Caco-2 (cell line): ENCODE measurements at regions not wholly inside any gene's neighbourhood (a gene's known extent, or its start where the extent isn't known, plus 50 kb on each side); places are given as distances from the start of the nearest gene placed in this dataset.

Source experiments
- BruUV-seq: library from RNA; stranded (reverse); fragments of 400-500 nt; replicated peaks from 2 replicates; lab custom pipeline; 2021; lab: Mats Ljungman, UMichigan
- CTCF ChIA-PET: fragments of 300-600 bp; sonication (Branson Sonifier 250); formaldehyde crosslinking; loops from one replicate; lab custom pipeline; 2022; ENCODE audit warnings: antibody characterized with exemption; lab: Charles Lee
- POLR2A ChIA-PET: fragments of 300-600 bp; sonication (Branson Sonifier 250); formaldehyde crosslinking; loops from one replicate; lab custom pipeline; 2022; ENCODE audit warnings: antibody characterized with exemption; lab: Charles Lee
- DNase-seq, 2 experiments: peaks; one replicate each; pipeline versions ENCODE4 v3.0.0 to v3.0.0-alpha.2; 2020 to 2022
- H3K27me3 ChIP-seq: replicated peaks from 2 replicates; pipeline ENCODE4 v1.6.0; 2011; ENCODE audit warnings: low read length; ENCODE audit not compliant: control insufficient read depth, insufficient read depth
- H3K36me3 ChIP-seq: 2 replicates; pipeline ENCODE4 v1.5.1; 2011; ENCODE audit warnings: low read length; ENCODE audit not compliant: control insufficient read depth, insufficient read depth
- H3K4me1 ChIP-seq: fragments of 250-450 bp; sonication (Bioruptor Pico); 2 replicates; pipeline ENCODE4 v1.5.1; 2020; ENCODE audit warnings: mild to moderate bottlenecking
- H3K4me3 ChIP-seq: 2 replicates; pipeline ENCODE4 v1.5.1; 2011; ENCODE audit warnings: low read depth, mild to moderate bottlenecking, control low read depth, low read length
- H3K9me3 ChIP-seq: fragments of 250-450 bp; sonication (Bioruptor Pico); 2 replicates; pipeline ENCODE4 v1.5.1; 2020; ENCODE audit warnings: mild to moderate bottlenecking, moderate library complexity
- H3K27ac Mint-ChIP-seq: one replicate; pipeline ENCODE4 v1.8.0; 2022; ENCODE audit warnings: mixed read lengths; ENCODE audit not compliant: unreplicated experiment
- H3K27me3 Mint-ChIP-seq: one replicate; pipeline ENCODE4 v1.8.0; 2022; ENCODE audit warnings: mixed read lengths; ENCODE audit not compliant: insufficient read depth, unreplicated experiment
- H3K36me3 Mint-ChIP-seq: one replicate; pipeline ENCODE4 v1.8.0; 2022; ENCODE audit warnings: mild to moderate bottlenecking, mixed read lengths; ENCODE audit not compliant: insufficient read depth, unreplicated experiment
- H3K4me1 Mint-ChIP-seq: one replicate; pipeline ENCODE4 v1.8.0; 2022; ENCODE audit warnings: low read depth, mixed read lengths; ENCODE audit not compliant: unreplicated experiment
- H3K4me3 Mint-ChIP-seq: one replicate; pipeline ENCODE4 v1.8.0; 2022; ENCODE audit warnings: mild to moderate bottlenecking, moderate library complexity, mixed read lengths; ENCODE audit not compliant: unreplicated experiment
- H3K9me3 Mint-ChIP-seq: one replicate; pipeline ENCODE4 v1.8.0; 2022; ENCODE audit warnings: mixed read lengths; ENCODE audit not compliant: unreplicated experiment
- CTCF ChIP-seq, 2 experiments: fragments of 200-600 bp in 1 of 2; IDR thresholded peaks; 1 replicate in 1 of 2; 2 replicates in 1 of 2; pipeline versions ENCODE4 v1.5.1 to v1.8.0; 2011 to 2022; ENCODE audit warnings: antibody characterized with exemption in 1 of 2, control low read depth in 1 of 2, inconsistent platforms in 1 of 2, low read depth in 1 of 2, low read length in 1 of 2, mild to moderate bottlenecking in 1 of 2, moderate library complexity in 1 of 2; ENCODE audit not compliant: insufficient read depth in 1 of 2, severe bottlenecking in 1 of 2, unreplicated experiment in 1 of 2
- intact Hi-C: fragments of 100-400 bp; cut with micrococcal nuclease; formaldehyde crosslinking; loops from one replicate; pipeline ENCODE4 v1.10.0; 2022; ENCODE audit not compliant: unreplicated experiment

GRCh38 chr15:47933865-47934264 is 186.9 kb upstream of the SLC24A5 start:
- DNase-seq = no peak
- Mint-ChIP-seq H3K4me3 (no peak overlapping the region), H3K4me1 (no peaks in the 10 kb centered on the region), H3K36me3 (no peaks in the 10 kb centered on the region), H3K27me3 (peaks cover 14% of the 10 kb centered on the region), H3K27ac (no peak overlapping the region), H3K9me3 (no peaks in the 10 kb centered on the region)
- H3K4me1 ChIP-seq = no peaks in the 10 kb centered on the region
- H3K27me3 ChIP-seq = no peaks in the 10 kb centered on the region
- no peak for TF ChIP-seq CTCF (IDR thresholded peaks at IDR 0.05; ENCODE audit: insufficient read depth in 1 of 2, low read depth in 1 of 2, low read length in 1 of 2, severe bottlenecking in 1 of 2, unreplicated experiment in 1 of 2)
- POLR2A ChIA-PET = no interaction called here
- H3K9me3 ChIP-seq = no peaks in the 10 kb centered on the region
- intact Hi-C loops = no loop called here
- H3K4me3 ChIP-seq = no peak overlapping the region
- BruUV-seq = no TSS peak
- CTCF ChIA-PET = no interaction called here
- H3K36me3 ChIP-seq = no peaks in the 10 kb centered on the region

GRCh38 chr15:47934342-47934741 is 186.4 kb upstream of the SLC24A5 start:
- Histone ChIP-seq H3K9me3 (no peaks in the 10 kb centered on the region), H3K36me3 (no peaks in the 10 kb centered on the region), H3K27me3 (no peaks in the 10 kb centered on the region), H3K4me1 (no peaks in the 10 kb centered on the region), H3K4me3 (no peak overlapping the region)
- Mint-ChIP-seq H3K27me3 (peaks cover 14% of the 10 kb centered on the region), H3K27ac (no peak overlapping the region), H3K4me1 (no peaks in the 10 kb centered on the region), H3K36me3 (no peaks in the 10 kb centered on the region), H3K4me3 (no peak overlapping the region), H3K9me3 (no peaks in the 10 kb centered on the region)
- BruUV-seq = no TSS peak
- intact Hi-C loops = no loop called here
- no peak for DNase-seq
- CTCF ChIA-PET = no interaction called here
- no peak for TF ChIP-seq CTCF (IDR thresholded peaks at IDR 0.05; ENCODE audit: insufficient read depth in 1 of 2, low read depth in 1 of 2, low read length in 1 of 2, severe bottlenecking in 1 of 2, unreplicated experiment in 1 of 2)
- POLR2A ChIA-PET = no interaction called here

- ChIA-PET CTCF (no interaction called here), POLR2A (no interaction called here)
- Mint-ChIP-seq H3K9me3 (no peaks in the 10 kb centered on the region), H3K36me3 (no peaks in the 10 kb centered on the region), H3K4me3 (no peak overlapping the region), H3K27me3 (peaks cover 12% of the 10 kb centered on the region), H3K27ac (no peak overlapping the region), H3K4me1 (no peaks in the 10 kb centered on the region)
- Histone ChIP-seq H3K4me3 (no peak overlapping the region), H3K4me1 (no peaks in the 10 kb centered on the region), H3K27me3 (no peaks in the 10 kb centered on the region), H3K9me3 (no peaks in the 10 kb centered on the region), H3K36me3 (no peaks in the 10 kb centered on the region)
- intact Hi-C loops = no loop called here
- DNase-seq = no peak
- TF ChIP-seq CTCF (IDR thresholded peaks at IDR 0.05; ENCODE audit: insufficient read depth in 1 of 2, low read depth in 1 of 2, low read length in 1 of 2, severe bottlenecking in 1 of 2, unreplicated experiment in 1 of 2) = no peak
- no TSS peak for BruUV-seq
Observed at GRCh38 chr15:47937834-47938233, 183.0 kb upstream of the SLC24A5 start.
